ENCODE measurements at regions not wholly inside any gene's neighbourhood (a gene's known extent, or its start where the extent isn't known, plus 50 kb on each side); places are given as distances from the start of the nearest gene placed in this dataset.
A peak's percentile ranks its signal among the peaks of the same experiment; 100 is the strongest.

- no peaks in the 10 kb centered on the region for H3K4me1 ChIP-seq
- no peak for TF ChIP-seq POLR2A (IDR thresholded peaks at IDR 0.05)
- TF ChIP-seq CTCF (IDR thresholded peaks at IDR 0.05): no peak
- H3K36me3 ChIP-seq: no peaks in the 10 kb centered on the region
- peak in 1 of 4 donors; percentile 30 for ATAC-seq
- DNase-seq: no peak
- H3K9me3 ChIP-seq: no peaks in the 10 kb centered on the region
- intact Hi-C loops (cut with DNase I): no loop called here
- H3K4me3 ChIP-seq: no peak overlapping the region
- no peak overlapping the region for H3K27ac ChIP-seq
- H3K27me3 ChIP-seq: no peaks in the 10 kb centered on the region
- 59% methylated on average over 2 of the region's 2 CpGs for WGBS (ENCODE audit: insufficient coverage, low coverage, low lambda C conversion rate, missing lambda C conversion rate)
Measured at GRCh38 chr11:88404391-88404790, 66.9 kb upstream of the CTSC start.

GRCh38 chr11:88402784-88403183 lies 65.2 kb upstream of the CTSC start:
- H3K27me3 ChIP-seq: no peaks in the 10 kb centered on the region
- no peak for ATAC-seq
- H3K4me1 ChIP-seq: no peaks in the 10 kb centered on the region
- 84% methylated on average over 5 of the region's 5 CpGs for WGBS (ENCODE audit: insufficient coverage, low coverage, low lambda C conversion rate, missing lambda C conversion rate)
- no peak for DNase-seq
- H3K9me3 ChIP-seq: no peaks in the 10 kb centered on the region
- intact Hi-C loops (cut with DNase I): no loop called here
- no peak overlapping the region for H3K27ac ChIP-seq
- no peaks in the 10 kb centered on the region for H3K36me3 ChIP-seq
- TF ChIP-seq POLR2A (IDR thresholded peaks at IDR 0.05) (no peak), CTCF (IDR thresholded peaks at IDR 0.05) (no peak)
- H3K4me3 ChIP-seq: no peak overlapping the region

- intact Hi-C loops (cut with DNase I): no loop called here
- DNase-seq (no peak), ATAC-seq (peak; percentile 18 to 52 (median 40))
- TF ChIP-seq POLR2A (IDR thresholded peaks at IDR 0.05) (no peak), CTCF (IDR thresholded peaks at IDR 0.05) (no peak)
- Histone ChIP-seq H3K4me3 (no peak overlapping the region), H3K9me3 (no peaks in the 10 kb centered on the region), H3K27ac (no peak overlapping the region), H3K36me3 (no peaks in the 10 kb centered on the region), H3K27me3 (no peaks in the 10 kb centered on the region), H3K4me1 (no peaks in the 10 kb centered on the region)
- 43% methylated on average over 2 of the region's 2 CpGs for WGBS (ENCODE audit: insufficient coverage, low coverage, low lambda C conversion rate, missing lambda C conversion rate)
Measured at GRCh38 chr11:88402192-88402715, 64.7 kb upstream of the CTSC start.

- 63% methylated on average over 3 of the region's 3 CpGs for WGBS (ENCODE audit: insufficient coverage, low coverage, low lambda C conversion rate, missing lambda C conversion rate)
- DNase-seq: no peak
- H3K36me3 ChIP-seq: no peaks in the 10 kb centered on the region
- no peaks in the 10 kb centered on the region for H3K9me3 ChIP-seq
- intact Hi-C loops (cut with DNase I): no loop called here
- no peak overlapping the region for H3K27ac ChIP-seq
- H3K27me3 ChIP-seq: no peaks in the 10 kb centered on the region
- ATAC-seq: no peak
- TF ChIP-seq CTCF (IDR thresholded peaks at IDR 0.05) (no peak), POLR2A (IDR thresholded peaks at IDR 0.05) (no peak)
- H3K4me3 ChIP-seq: no peak overlapping the region
- H3K4me1 ChIP-seq: no peaks in the 10 kb centered on the region
Measured at GRCh38 chr11:88398791-88399570, 61.4 kb upstream of the CTSC start.
